H1 (cell line): ENCODE measurements at regions not wholly inside any gene's neighbourhood (a gene's known extent, or its start where the extent isn't known, plus 50 kb on each side); places are given as distances from the start of the nearest gene placed in this dataset.

Experiments
- ASH2L ChIP-seq: fragments of 200-600, 300-600 bp; sonication (generic); IDR thresholded peaks from one replicate; pipeline ENCODE4 v1.7.1; 2017; ENCODE audit warnings: low read length
- CBX8 ChIP-seq: fragments of 300-800, 300-1000 bp; sonication (generic); IDR thresholded peaks from 2 replicates; pipeline ENCODE4 v1.7.1; 2016; ENCODE audit warnings: low read depth, low read length, borderline replicate concordance
- CHD1 ChIP-seq: IDR thresholded peaks from 2 replicates; pipeline ENCODE4 v1.6.1; 2012; ENCODE audit warnings: low read depth, low read length, improper control_type of control experiment
- CHD7 ChIP-seq: fragments of 300-600 bp; sonication (generic); IDR thresholded peaks from 2 replicates; pipeline ENCODE4 v1.7.1; 2012; ENCODE audit warnings: low read length, moderate library complexity, mild to moderate bottlenecking, inconsistent platforms; ENCODE audit not compliant: insufficient replicate concordance
- CREB1 ChIP-seq: IDR thresholded peaks from 2 replicates; pipeline ENCODE4 v1.6.1; 2012; ENCODE audit warnings: inconsistent platforms
- CTBP2 ChIP-seq: IDR thresholded peaks from 2 replicates; pipeline ENCODE4 v1.7.0; 2011; ENCODE audit warnings: borderline replicate concordance, mild to moderate bottlenecking, moderate library complexity, mixed read lengths, low read length; ENCODE audit not compliant: insufficient read depth, insufficient read length
- EGR1 ChIP-seq: IDR thresholded peaks from 2 replicates; pipeline ENCODE4 v1.6.1; 2011; ENCODE audit warnings: low read depth, low read length, borderline replicate concordance
- NANOG ChIP-seq: IDR thresholded peaks from 2 replicates; pipeline ENCODE4 v1.6.1; 2011; ENCODE audit warnings: low read length, low read depth, mild to moderate bottlenecking, inconsistent platforms; ENCODE audit not compliant: insufficient read depth, poor library complexity, severe bottlenecking
- POLR2AphosphoS5 ChIP-seq: IDR thresholded peaks from 2 replicates; pipeline ENCODE4 v1.6.1; 2011; ENCODE audit warnings: low read depth, low read length
- RAD21 ChIP-seq, 2 experiments: IDR thresholded peaks in 1 of 2; conservative IDR thresholded peaks in 1 of 2; 2 replicates each; pipeline ENCODE4 v1.6.1; 2011; ENCODE audit warnings: low read depth in 2 of 2, low read length in 2 of 2, improper control_type of control experiment in 1 of 2, inconsistent platforms in 1 of 2, mild to moderate bottlenecking in 1 of 2, moderate library complexity in 1 of 2
- TAF7 ChIP-seq: optimal IDR thresholded peaks from 2 replicates; pipeline ENCODE3; 2011; ENCODE audit warnings: low read depth, mild to moderate bottlenecking, inconsistent platforms, low read length, moderate library complexity, borderline replicate concordance
- TF ChIP-seq, protein P1 (sequence below): IDR thresholded peaks from 2 replicates; pipeline ENCODE4 v1.6.1; 2012; ENCODE audit warnings: inconsistent platforms

GRCh38 chr11:131157678-131158077 lies 212.7 kb upstream of the NTM start (continued):
- TF ChIP-seq CHD7, result no peak
- TF ChIP-seq RAD21 (IDR thresholded peaks at IDR 0.05 in 1 of 2, conservative IDR thresholded peaks at IDR 0.05 in 1 of 2; ENCODE audit: low read depth in 2 of 2, low read length in 2 of 2), result no peak
- no peak for TF ChIP-seq CHD1
- no peak for TF ChIP-seq NANOG
- TF ChIP-seq EGR1, result no peak
- TF ChIP-seq POLR2AphosphoS5, result no peak
- no peak for TF ChIP-seq CREB1
- TF ChIP-seq TAF7, result no peak
- no peak for TF ChIP-seq CBX8
- TF ChIP-seq ASH2L, result no peak
- no peak for TF ChIP-seq CTBP2
- TF ChIP-seq, protein P1, sequence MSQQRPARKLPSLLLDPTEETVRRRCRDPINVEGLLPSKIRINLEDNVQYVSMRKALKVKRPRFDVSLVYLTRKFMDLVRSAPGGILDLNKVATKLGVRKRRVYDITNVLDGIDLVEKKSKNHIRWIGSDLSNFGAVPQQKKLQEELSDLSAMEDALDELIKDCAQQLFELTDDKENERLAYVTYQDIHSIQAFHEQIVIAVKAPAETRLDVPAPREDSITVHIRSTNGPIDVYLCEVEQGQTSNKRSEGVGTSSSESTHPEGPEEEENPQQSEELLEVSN, result no peak
